ENCODE measurements at regions not wholly inside any gene's neighbourhood (a gene's known extent, or its start where the extent isn't known, plus 50 kb on each side); places are given as distances from the start of the nearest gene placed in this dataset.

GRCh38 chr6:79783670-79784394, 152.7 kb downstream of the SH3BGRL2 start:
- TF ChIP-seq EZH2 (IDR thresholded peaks at IDR 0.05; ENCODE audit: borderline replicate concordance, low read depth, low read length, poor library complexity, severe bottlenecking) (no peak), CTCF (conservative IDR thresholded peaks at IDR 0.05; ENCODE audit: low read depth, low read length) (no peak)

Measured in A673 (cell line).